ENCODE measurements at regions not wholly inside any gene's neighbourhood (a gene's known extent, or its start where the extent isn't known, plus 50 kb on each side); places are given as distances from the start of the nearest gene placed in this dataset.

- ChIA-PET POLR2A (ENCODE audit: partially characterized antibody) (no interaction called here), CTCF (ENCODE audit: partially characterized antibody) (no interaction called here)
- no peaks in the 10 kb centered on the region for H3K9me3 ChIP-seq (ENCODE audit: control insufficient read depth in 1 of 2, low read length in 2 of 2)
- intact Hi-C loops (cut with micrococcal nuclease) = no loop called here
- no peaks in the 10 kb centered on the region for H3K4me1 ChIP-seq (ENCODE audit: insufficient read depth, low read length)
- H3K27ac Mint-ChIP-seq = no peak overlapping the region
- H3K36me3 Mint-ChIP-seq = no peaks in the 10 kb centered on the region
- H3K27me3 Mint-ChIP-seq = no peaks in the 10 kb centered on the region
- H3K4me3 ChIP-seq (ENCODE audit: low read length in 2 of 2) = no peak overlapping the region
- H3K27ac ChIP-seq (ENCODE audit: low read depth, low read length) = no peak overlapping the region
- no peaks in the 10 kb centered on the region for H3K36me3 ChIP-seq (ENCODE audit: insufficient read depth, low read length)
- no peaks in the 10 kb centered on the region for H3K27me3 ChIP-seq (ENCODE audit: insufficient read depth, low read length)
- peaks cover 0 to 5% (median 2%) of the 10 kb centered on the region in 8 donors for H3K9me3 Mint-ChIP-seq
- no peak overlapping the region for H3K4me3 Mint-ChIP-seq
- H3K4me1 Mint-ChIP-seq = no peaks in the 10 kb centered on the region
- no peak for DNase-seq
Measured at GRCh38 chr2:142678164-142678563, 199.3 kb upstream of the KYNU start.

DNA sequence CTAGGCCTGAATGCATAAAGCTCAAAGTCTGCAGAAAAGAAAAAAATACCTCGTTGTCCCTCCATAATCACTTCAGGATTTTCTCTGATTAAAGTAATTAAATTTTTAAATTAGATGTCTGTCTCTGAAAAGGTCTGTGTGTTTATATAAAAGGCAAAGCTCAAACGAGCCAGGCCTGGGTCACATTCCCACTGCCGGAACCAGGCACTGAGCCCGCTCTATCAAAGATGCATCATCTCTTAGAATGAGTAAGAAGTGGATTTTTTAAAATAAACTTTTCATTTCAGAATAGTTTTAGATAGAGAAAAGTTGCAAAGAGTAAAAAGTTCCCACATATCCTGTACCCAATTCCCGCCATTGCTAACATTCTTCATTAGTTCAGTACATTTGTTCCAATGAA is 202.1 kb upstream of the KYNU start:
- Histone ChIP-seq H3K4me3 (ENCODE audit: low read length in 2 of 2) (no peak overlapping the region), H3K27me3 (ENCODE audit: insufficient read depth, low read length) (no peaks in the 10 kb centered on the region), H3K4me1 (ENCODE audit: insufficient read depth, low read length) (no peaks in the 10 kb centered on the region), H3K36me3 (ENCODE audit: insufficient read depth, low read length) (no peaks in the 10 kb centered on the region), H3K27ac (ENCODE audit: low read depth, low read length) (no peak overlapping the region), H3K9me3 (ENCODE audit: control insufficient read depth in 1 of 2, low read length in 2 of 2) (no peaks in the 10 kb centered on the region)
- H3K4me3 Mint-ChIP-seq = no peak overlapping the region
- H3K36me3 Mint-ChIP-seq = no peaks in the 10 kb centered on the region
- CTCF ChIA-PET (ENCODE audit: partially characterized antibody) = no interaction called here
- no peaks in the 10 kb centered on the region for H3K27me3 Mint-ChIP-seq
- H3K27ac Mint-ChIP-seq = no peak overlapping the region
- intact Hi-C loops (cut with micrococcal nuclease) = no loop called here
- POLR2A ChIA-PET (ENCODE audit: partially characterized antibody) = no interaction called here
- peaks cover 0 to 4% (median 0%) of the 10 kb centered on the region in 8 donors for H3K9me3 Mint-ChIP-seq
- no peaks in the 10 kb centered on the region for H3K4me1 Mint-ChIP-seq
- no peak for DNase-seq

DNA sequence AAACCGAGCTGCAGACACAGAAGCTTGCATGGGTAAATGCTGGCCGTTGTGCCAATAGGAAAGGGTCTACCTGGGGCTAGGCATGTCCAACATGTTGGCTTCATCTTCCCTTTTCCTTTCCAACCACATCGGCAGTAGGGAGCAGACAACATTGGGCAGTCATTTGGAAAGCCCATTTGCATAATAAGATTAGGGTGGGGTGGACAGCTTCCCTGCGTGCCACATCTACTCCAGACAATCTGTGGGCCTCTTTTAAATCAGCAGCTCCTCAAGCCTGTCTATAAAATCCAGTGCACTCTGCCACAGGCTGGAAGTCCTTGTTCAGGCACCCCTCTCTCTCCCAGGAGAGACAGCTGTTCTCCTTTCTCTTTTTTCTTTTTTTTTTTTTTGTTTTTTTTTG is 203.6 kb upstream of the KYNU start:
- Histone ChIP-seq H3K27ac (ENCODE audit: low read depth, low read length) (no peak overlapping the region), H3K36me3 (ENCODE audit: insufficient read depth, low read length) (no peaks in the 10 kb centered on the region), H3K9me3 (ENCODE audit: control insufficient read depth in 1 of 2, low read length in 2 of 2) (no peaks in the 10 kb centered on the region), H3K4me3 (ENCODE audit: low read length in 2 of 2) (no peak overlapping the region), H3K27me3 (ENCODE audit: insufficient read depth, low read length) (no peaks in the 10 kb centered on the region), H3K4me1 (ENCODE audit: insufficient read depth, low read length) (no peaks in the 10 kb centered on the region)
- H3K27ac Mint-ChIP-seq = no peak overlapping the region
- no peaks in the 10 kb centered on the region for H3K27me3 Mint-ChIP-seq
- intact Hi-C loops (cut with micrococcal nuclease) = no loop called here
- no peak for DNase-seq
- CTCF ChIA-PET (ENCODE audit: partially characterized antibody) = no interaction called here
- POLR2A ChIA-PET (ENCODE audit: partially characterized antibody) = no interaction called here
- H3K9me3 Mint-ChIP-seq = peaks cover 0 to 4% (median 0%) of the 10 kb centered on the region in 8 donors
- H3K4me1 Mint-ChIP-seq = no peaks in the 10 kb centered on the region
- no peak overlapping the region for H3K4me3 Mint-ChIP-seq
- no peaks in the 10 kb centered on the region for H3K36me3 Mint-ChIP-seq

- ChIA-PET CTCF (ENCODE audit: partially characterized antibody) (no interaction called here), POLR2A (ENCODE audit: partially characterized antibody) (no interaction called here)
- Mint-ChIP-seq H3K36me3 (no peaks in the 10 kb centered on the region), H3K4me3 (no peak overlapping the region), H3K27ac (no peak overlapping the region), H3K9me3 (peaks cover 0 to 5% (median 0%) of the 10 kb centered on the region in 8 donors), H3K4me1 (no peaks in the 10 kb centered on the region), H3K27me3 (no peaks in the 10 kb centered on the region)
- Histone ChIP-seq H3K27ac (ENCODE audit: low read depth, low read length) (no peak overlapping the region), H3K4me3 (ENCODE audit: low read length in 2 of 2) (no peak overlapping the region), H3K9me3 (ENCODE audit: control insufficient read depth in 1 of 2, low read length in 2 of 2) (no peaks in the 10 kb centered on the region), H3K4me1 (ENCODE audit: insufficient read depth, low read length) (no peaks in the 10 kb centered on the region), H3K36me3 (ENCODE audit: insufficient read depth, low read length) (no peaks in the 10 kb centered on the region), H3K27me3 (ENCODE audit: insufficient read depth, low read length) (no peaks in the 10 kb centered on the region)
- intact Hi-C loops (cut with micrococcal nuclease) = no loop called here
- no peak for DNase-seq
Measured at GRCh38 chr2:142672698-142673097, 204.8 kb upstream of the KYNU start.

GRCh38 chr2:142670362-142670761 is 207.1 kb upstream of the KYNU start:
- no peaks in the 10 kb centered on the region for H3K36me3 Mint-ChIP-seq
- ChIA-PET CTCF (ENCODE audit: partially characterized antibody) (no interaction called here), POLR2A (ENCODE audit: partially characterized antibody) (no interaction called here)
- H3K9me3 Mint-ChIP-seq = peaks cover 0 to 5% (median under 1%) of the 10 kb centered on the region in 8 donors
- no peak for DNase-seq
- Histone ChIP-seq H3K36me3 (ENCODE audit: insufficient read depth, low read length) (no peaks in the 10 kb centered on the region), H3K4me1 (ENCODE audit: insufficient read depth, low read length) (no peaks in the 10 kb centered on the region), H3K9me3 (ENCODE audit: control insufficient read depth in 1 of 2, low read length in 2 of 2) (no peaks in the 10 kb centered on the region), H3K27ac (ENCODE audit: low read depth, low read length) (no peak overlapping the region), H3K27me3 (ENCODE audit: insufficient read depth, low read length) (no peaks in the 10 kb centered on the region), H3K4me3 (ENCODE audit: low read length in 2 of 2) (no peak overlapping the region)
- no peak overlapping the region for H3K27ac Mint-ChIP-seq
- intact Hi-C loops (cut with micrococcal nuclease) = no loop called here
- no peaks in the 10 kb centered on the region for H3K4me1 Mint-ChIP-seq
- H3K27me3 Mint-ChIP-seq = no peaks in the 10 kb centered on the region
- no peak overlapping the region for H3K4me3 Mint-ChIP-seq

GRCh38 chr2:142668420-142668819 is 209.0 kb upstream of the KYNU start:
- H3K27ac ChIP-seq (ENCODE audit: low read depth, low read length) = no peak overlapping the region
- H3K4me1 ChIP-seq (ENCODE audit: insufficient read depth, low read length) = no peaks in the 10 kb centered on the region
- H3K27me3 ChIP-seq (ENCODE audit: insufficient read depth, low read length) = no peaks in the 10 kb centered on the region
- peaks cover 0 to 5% (median 1%) of the 10 kb centered on the region in 8 donors for H3K9me3 Mint-ChIP-seq
- DNase-seq = no peak
- intact Hi-C loops (cut with micrococcal nuclease) = no loop called here
- H3K9me3 ChIP-seq (ENCODE audit: control insufficient read depth in 1 of 2, low read length in 2 of 2) = no peaks in the 10 kb centered on the region
- no peak overlapping the region for H3K4me3 Mint-ChIP-seq
- no peak overlapping the region for H3K27ac Mint-ChIP-seq
- H3K4me1 Mint-ChIP-seq = no peaks in the 10 kb centered on the region
- H3K36me3 Mint-ChIP-seq = no peaks in the 10 kb centered on the region
- POLR2A ChIA-PET (ENCODE audit: partially characterized antibody) = no interaction called here
- H3K4me3 ChIP-seq (ENCODE audit: low read length in 2 of 2) = no peak overlapping the region
- no peaks in the 10 kb centered on the region for H3K36me3 ChIP-seq (ENCODE audit: insufficient read depth, low read length)
- H3K27me3 Mint-ChIP-seq = no peaks in the 10 kb centered on the region
- CTCF ChIA-PET (ENCODE audit: partially characterized antibody) = no interaction called here

GRCh38 chr2:142665241-142665640 is 212.2 kb upstream of the KYNU start:
- ChIA-PET POLR2A (ENCODE audit: partially characterized antibody) (no interaction called here), CTCF (ENCODE audit: partially characterized antibody) (no interaction called here)
- no peak for DNase-seq
- Mint-ChIP-seq H3K4me1 (no peaks in the 10 kb centered on the region), H3K27ac (no peak overlapping the region), H3K36me3 (no peaks in the 10 kb centered on the region), H3K4me3 (no peak overlapping the region), H3K9me3 (peaks cover 0 to 5% (median 0%) of the 10 kb centered on the region in 8 donors), H3K27me3 (no peaks in the 10 kb centered on the region)
- no peaks in the 10 kb centered on the region for H3K9me3 ChIP-seq (ENCODE audit: control insufficient read depth in 1 of 2, low read length in 2 of 2)
- H3K36me3 ChIP-seq (ENCODE audit: insufficient read depth, low read length) = no peaks in the 10 kb centered on the region
- intact Hi-C loops (cut with micrococcal nuclease) = no loop called here
- H3K4me3 ChIP-seq (ENCODE audit: low read length in 2 of 2) = no peak overlapping the region
- no peaks in the 10 kb centered on the region for H3K27me3 ChIP-seq (ENCODE audit: insufficient read depth, low read length)
- no peaks in the 10 kb centered on the region for H3K4me1 ChIP-seq (ENCODE audit: insufficient read depth, low read length)
- no peak overlapping the region for H3K27ac ChIP-seq (ENCODE audit: low read depth, low read length)

- DNase-seq = no peak
- Mint-ChIP-seq H3K27ac (no peak overlapping the region), H3K9me3 (peaks cover 0 to 10% (median 2%) of the 10 kb centered on the region in 8 donors), H3K27me3 (no peaks in the 10 kb centered on the region), H3K4me1 (no peaks in the 10 kb centered on the region), H3K4me3 (no peak overlapping the region), H3K36me3 (no peaks in the 10 kb centered on the region)
- no peak overlapping the region for H3K4me3 ChIP-seq (ENCODE audit: low read length in 2 of 2)
- intact Hi-C loops (cut with micrococcal nuclease) = no loop called here
- no peaks in the 10 kb centered on the region for H3K9me3 ChIP-seq (ENCODE audit: control insufficient read depth in 1 of 2, low read length in 2 of 2)
- H3K27me3 ChIP-seq (ENCODE audit: insufficient read depth, low read length) = no peaks in the 10 kb centered on the region
- CTCF ChIA-PET (ENCODE audit: partially characterized antibody) = no interaction called here
- POLR2A ChIA-PET (ENCODE audit: partially characterized antibody) = no interaction called here
- no peak overlapping the region for H3K27ac ChIP-seq (ENCODE audit: low read depth, low read length)
- H3K4me1 ChIP-seq (ENCODE audit: insufficient read depth, low read length) = no peaks in the 10 kb centered on the region
- H3K36me3 ChIP-seq (ENCODE audit: insufficient read depth, low read length) = no peaks in the 10 kb centered on the region
Measured at GRCh38 chr2:142650601-142651000, 226.9 kb upstream of the KYNU start.

All from CD4-positive, alpha-beta memory T cell (primary cell).